MM.1S (cell line): ENCODE measurements at regions not wholly inside any gene's neighbourhood (a gene's known extent, or its start where the extent isn't known, plus 50 kb on each side); places are given as distances from the start of the nearest gene placed in this dataset.

ENCODE experiments used
- DNase-seq: peaks from one replicate; pipeline ENCODE4 v3.0.0-alpha.2; 2015
- H2AFZ ChIP-seq: fragments of 300-600 bp; sonication (generic); 2 replicates; pipeline ENCODE4 v1.6.0; 2016; ENCODE audit warnings: antibody characterized with exemption, low read length
- H3F3A ChIP-seq: fragments of 300-600 bp; sonication (generic); 2 replicates; pipeline ENCODE4 v1.6.1; 2016; ENCODE audit warnings: mild to moderate bottlenecking, antibody characterized with exemption, low read length, moderate library complexity, mixed read lengths; ENCODE audit not compliant: insufficient read depth
- H3K27ac ChIP-seq: fragments of 300-600 bp; sonication (generic); 2 replicates; pipeline ENCODE4 v1.5.1; 2016; ENCODE audit warnings: mild to moderate bottlenecking, low read length
- H3K27me3 ChIP-seq: fragments of 300-600 bp; sonication (generic); replicated peaks from 2 replicates; pipeline ENCODE4 v1.6.0; 2016; ENCODE audit warnings: low read length; ENCODE audit not compliant: insufficient read depth
- H3K36me3 ChIP-seq: fragments of 300-600 bp; sonication (generic); replicated peaks from 2 replicates; pipeline ENCODE4 v1.6.1; 2016; ENCODE audit warnings: mild to moderate bottlenecking, low read length, mixed read lengths; ENCODE audit not compliant: insufficient read depth
- H3K4me1 ChIP-seq: fragments of 300-600 bp; sonication (generic); 2 replicates; pipeline ENCODE4 v1.6.1; 2016; ENCODE audit warnings: low read length, mixed read lengths
- H3K4me2 ChIP-seq: fragments of 300-600 bp; sonication (generic); 2 replicates; pipeline ENCODE4 v1.6.0; 2016; ENCODE audit warnings: low read depth, low read length
- H3K4me3 ChIP-seq: fragments of 300-600 bp; sonication (generic); 2 replicates; pipeline ENCODE4 v1.5.1; 2016; ENCODE audit warnings: low read length, mixed read lengths
- H3K79me2 ChIP-seq: fragments of 300-600 bp; sonication (generic); 2 replicates; pipeline ENCODE4 v1.6.1; 2016; ENCODE audit warnings: mixed run types, low read length, mixed read lengths
- H3K9ac ChIP-seq: fragments of 300-600 bp; sonication (generic); 2 replicates; pipeline ENCODE4 v1.6.1; 2016; ENCODE audit warnings: low read length, mixed read lengths
- H3K9me2 ChIP-seq: fragments of 300-600 bp; sonication (generic); replicated peaks from 2 replicates; pipeline ENCODE4 v1.6.1; 2016; ENCODE audit warnings: mild to moderate bottlenecking, low read length, mixed read lengths; ENCODE audit not compliant: insufficient read depth
- H3K9me3 ChIP-seq: fragments of 300-600 bp; sonication (generic); replicated peaks from 2 replicates; pipeline ENCODE4 v1.6.1; 2016; ENCODE audit warnings: mild to moderate bottlenecking, low read length, mixed read lengths; ENCODE audit not compliant: insufficient read depth
- H4K20me1 ChIP-seq: fragments of 300-600 bp; sonication (generic); 2 replicates; pipeline ENCODE4 v1.6.1; 2016; ENCODE audit warnings: mild to moderate bottlenecking, low read length, moderate library complexity, mixed read lengths; ENCODE audit not compliant: insufficient read depth
- EZH2 ChIP-seq: fragments of 300-600 bp; sonication (generic); optimal IDR thresholded peaks from 2 replicates; pipeline ENCODE3; 2017; ENCODE audit warnings: low read depth, mild to moderate bottlenecking, antibody characterized with exemption, low read length, mixed read lengths
- EZH2phosphoT487 ChIP-seq: fragments of 300-600 bp; sonication (generic); IDR thresholded peaks from 2 replicates; pipeline ENCODE4 v1.6.1; 2018; ENCODE audit warnings: antibody characterized with exemption, low read length
- TF ChIP-seq, protein P1 (sequence below): fragments of 300-600 bp; sonication (generic); IDR thresholded peaks from 2 replicates; pipeline ENCODE4 v1.5.1; 2016; ENCODE audit warnings: antibody characterized with exemption, low read length, mixed read lengths

- H3K4me1 ChIP-seq = no peaks in the 10 kb centered on the region
- no peak overlapping the region for H3K4me2 ChIP-seq
- H3K27ac ChIP-seq = no peak overlapping the region
- H3K9me2 ChIP-seq = no peaks in the 10 kb centered on the region
- no peaks in the 10 kb centered on the region for H3K27me3 ChIP-seq
- no peak overlapping the region for H2AFZ ChIP-seq
- no peaks in the 10 kb centered on the region for H4K20me1 ChIP-seq
- TF ChIP-seq EZH2 (no peak), EZH2phosphoT487 (no peak)
- TF ChIP-seq, protein P1, sequence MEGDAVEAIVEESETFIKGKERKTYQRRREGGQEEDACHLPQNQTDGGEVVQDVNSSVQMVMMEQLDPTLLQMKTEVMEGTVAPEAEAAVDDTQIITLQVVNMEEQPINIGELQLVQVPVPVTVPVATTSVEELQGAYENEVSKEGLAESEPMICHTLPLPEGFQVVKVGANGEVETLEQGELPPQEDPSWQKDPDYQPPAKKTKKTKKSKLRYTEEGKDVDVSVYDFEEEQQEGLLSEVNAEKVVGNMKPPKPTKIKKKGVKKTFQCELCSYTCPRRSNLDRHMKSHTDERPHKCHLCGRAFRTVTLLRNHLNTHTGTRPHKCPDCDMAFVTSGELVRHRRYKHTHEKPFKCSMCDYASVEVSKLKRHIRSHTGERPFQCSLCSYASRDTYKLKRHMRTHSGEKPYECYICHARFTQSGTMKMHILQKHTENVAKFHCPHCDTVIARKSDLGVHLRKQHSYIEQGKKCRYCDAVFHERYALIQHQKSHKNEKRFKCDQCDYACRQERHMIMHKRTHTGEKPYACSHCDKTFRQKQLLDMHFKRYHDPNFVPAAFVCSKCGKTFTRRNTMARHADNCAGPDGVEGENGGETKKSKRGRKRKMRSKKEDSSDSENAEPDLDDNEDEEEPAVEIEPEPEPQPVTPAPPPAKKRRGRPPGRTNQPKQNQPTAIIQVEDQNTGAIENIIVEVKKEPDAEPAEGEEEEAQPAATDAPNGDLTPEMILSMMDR = no peak
- no peaks in the 10 kb centered on the region for H3K36me3 ChIP-seq
- no peak overlapping the region for H3K9ac ChIP-seq
- no peak for DNase-seq
- no peaks in the 10 kb centered on the region for H3K79me2 ChIP-seq
- H3F3A ChIP-seq = no peaks in the 10 kb centered on the region
- no peak overlapping the region for H3K4me3 ChIP-seq
- H3K9me3 ChIP-seq = no peaks in the 10 kb centered on the region
These were observed 222.6 kb upstream of the NEIL3 start for GRCh38 chr4:177087060-177087459.

GRCh38 chr4:177087499-177087898 lies 222.2 kb upstream of the NEIL3 start:
- Histone ChIP-seq H3K4me3 (no peak overlapping the region), H3F3A (no peaks in the 10 kb centered on the region), H3K9ac (no peak overlapping the region), H3K9me2 (no peaks in the 10 kb centered on the region), H3K4me1 (no peaks in the 10 kb centered on the region), H2AFZ (no peak overlapping the region), H3K9me3 (no peaks in the 10 kb centered on the region), H3K27ac (no peak overlapping the region), H4K20me1 (no peaks in the 10 kb centered on the region), H3K36me3 (no peaks in the 10 kb centered on the region), H3K27me3 (no peaks in the 10 kb centered on the region), H3K4me2 (no peak overlapping the region), H3K79me2 (no peaks in the 10 kb centered on the region)
- no peak for DNase-seq
- TF ChIP-seq, protein P1 = no peak
- no peak for TF ChIP-seq EZH2phosphoT487
- TF ChIP-seq EZH2 = no peak

DNA sequence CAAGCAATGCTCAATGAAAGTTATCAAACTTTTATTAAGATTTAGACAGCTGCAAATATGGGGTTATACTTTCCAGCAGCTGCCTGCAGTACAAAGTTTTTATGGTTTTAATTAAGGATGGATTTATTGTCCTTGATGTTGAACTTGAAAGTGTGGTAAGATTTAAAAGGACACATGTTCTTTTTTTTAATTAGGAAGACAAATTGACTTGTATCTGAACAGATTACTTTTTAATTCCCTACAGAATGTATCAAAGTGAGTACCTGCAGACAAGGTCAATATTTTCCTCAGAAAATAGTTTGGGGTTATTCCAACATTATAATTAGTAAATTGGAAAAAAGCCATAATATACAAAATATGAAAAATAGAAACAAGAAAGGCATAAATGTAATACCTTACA lies 218.2 kb upstream of the NEIL3 start:
- Histone ChIP-seq H3K27me3 (no peaks in the 10 kb centered on the region), H3K27ac (no peak overlapping the region), H3K4me2 (no peak overlapping the region), H3K4me1 (no peaks in the 10 kb centered on the region), H3F3A (no peaks in the 10 kb centered on the region), H3K9me3 (no peaks in the 10 kb centered on the region), H3K4me3 (no peak overlapping the region), H3K36me3 (no peaks in the 10 kb centered on the region), H4K20me1 (no peaks in the 10 kb centered on the region), H2AFZ (no peak overlapping the region), H3K79me2 (no peaks in the 10 kb centered on the region), H3K9ac (no peak overlapping the region), H3K9me2 (no peaks in the 10 kb centered on the region)
- no peak for TF ChIP-seq EZH2
- no peak for TF ChIP-seq EZH2phosphoT487
- TF ChIP-seq, protein P1 = no peak
- no peak for DNase-seq
